ENCODE measurements at regions not wholly inside any gene's neighbourhood (a gene's known extent, or its start where the extent isn't known, plus 50 kb on each side); places are given as distances from the start of the nearest gene placed in this dataset.

DNA sequence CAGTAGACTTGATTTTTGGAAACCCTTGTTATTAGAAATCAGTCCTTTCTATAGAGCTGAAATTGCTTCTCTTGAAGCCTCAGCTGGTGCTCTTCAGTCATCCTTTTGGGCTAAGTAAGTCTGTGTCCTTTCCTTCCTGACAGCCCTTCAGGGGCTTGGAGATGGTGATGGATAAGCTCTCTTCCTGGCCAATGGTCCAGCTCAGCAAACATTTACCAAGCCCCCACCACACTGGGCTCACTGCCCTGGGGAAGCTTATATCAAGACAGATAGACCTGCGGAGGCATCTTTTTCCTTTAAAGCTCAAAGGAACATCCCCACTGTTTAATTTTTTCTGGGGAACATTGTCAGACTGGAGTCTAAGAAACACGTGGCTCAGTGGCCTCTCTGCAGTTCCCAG lies 139.6 kb downstream of the HAPSTR1 start:
- TF ChIP-seq, protein P1, sequence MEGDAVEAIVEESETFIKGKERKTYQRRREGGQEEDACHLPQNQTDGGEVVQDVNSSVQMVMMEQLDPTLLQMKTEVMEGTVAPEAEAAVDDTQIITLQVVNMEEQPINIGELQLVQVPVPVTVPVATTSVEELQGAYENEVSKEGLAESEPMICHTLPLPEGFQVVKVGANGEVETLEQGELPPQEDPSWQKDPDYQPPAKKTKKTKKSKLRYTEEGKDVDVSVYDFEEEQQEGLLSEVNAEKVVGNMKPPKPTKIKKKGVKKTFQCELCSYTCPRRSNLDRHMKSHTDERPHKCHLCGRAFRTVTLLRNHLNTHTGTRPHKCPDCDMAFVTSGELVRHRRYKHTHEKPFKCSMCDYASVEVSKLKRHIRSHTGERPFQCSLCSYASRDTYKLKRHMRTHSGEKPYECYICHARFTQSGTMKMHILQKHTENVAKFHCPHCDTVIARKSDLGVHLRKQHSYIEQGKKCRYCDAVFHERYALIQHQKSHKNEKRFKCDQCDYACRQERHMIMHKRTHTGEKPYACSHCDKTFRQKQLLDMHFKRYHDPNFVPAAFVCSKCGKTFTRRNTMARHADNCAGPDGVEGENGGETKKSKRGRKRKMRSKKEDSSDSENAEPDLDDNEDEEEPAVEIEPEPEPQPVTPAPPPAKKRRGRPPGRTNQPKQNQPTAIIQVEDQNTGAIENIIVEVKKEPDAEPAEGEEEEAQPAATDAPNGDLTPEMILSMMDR (conservative IDR thresholded peaks at IDR 0.05): no peak
- TF ChIP-seq ZFX (IDR thresholded peaks at IDR 0.05): no peak
- H3K27ac ChIP-seq: no peak overlapping the region

DNA sequence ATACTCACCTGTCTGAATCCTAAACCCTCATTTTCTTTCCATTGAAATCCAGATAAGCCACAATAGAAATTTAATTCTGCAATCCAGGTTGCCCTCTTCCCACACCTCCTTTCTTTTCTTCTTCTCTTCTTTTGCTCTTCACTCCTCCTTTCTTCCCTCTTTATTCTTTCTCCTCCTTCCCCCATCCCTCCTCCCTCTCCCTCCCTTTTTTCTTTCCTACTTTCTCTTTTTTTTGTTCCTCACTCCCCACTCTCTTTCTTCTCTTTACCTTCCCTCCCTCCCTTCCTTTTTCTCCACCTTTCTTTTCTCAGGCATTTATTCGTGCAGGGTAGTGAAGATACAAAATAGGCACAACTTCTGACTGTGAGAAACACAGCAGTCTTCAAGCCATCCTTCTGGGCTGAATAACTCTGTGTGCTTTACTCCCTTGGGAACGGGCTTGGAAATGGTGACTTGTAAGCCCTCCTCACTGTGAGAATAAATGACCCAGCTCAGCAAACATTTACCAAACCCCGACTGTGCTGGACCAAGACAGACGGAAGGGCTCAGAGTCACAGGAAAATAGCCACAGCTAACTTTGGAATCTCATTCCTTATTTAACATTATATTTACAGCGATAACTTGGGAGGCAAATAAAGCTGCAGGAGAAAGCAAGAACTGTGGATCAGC lies 140.8 kb downstream of the HAPSTR1 start:
- no peak overlapping the region for H3K27ac ChIP-seq
- TF ChIP-seq, protein P1 (conservative IDR thresholded peaks at IDR 0.05): no peak
- TF ChIP-seq ZFX (IDR thresholded peaks at IDR 0.05): no peak

- TF ChIP-seq, protein P1 (conservative IDR thresholded peaks at IDR 0.05): no peak
- TF ChIP-seq ZFX (IDR thresholded peaks at IDR 0.05): no peak
- no peak overlapping the region for H3K27ac ChIP-seq
These were observed 144.4 kb downstream of the HAPSTR1 start for GRCh38 chr16:9235867-9236266.

GRCh38 chr16:9236319-9236718 lies 144.9 kb downstream of the HAPSTR1 start:
- no peak for TF ChIP-seq ZFX (IDR thresholded peaks at IDR 0.05)
- TF ChIP-seq, protein P1 (conservative IDR thresholded peaks at IDR 0.05): no peak

DNA sequence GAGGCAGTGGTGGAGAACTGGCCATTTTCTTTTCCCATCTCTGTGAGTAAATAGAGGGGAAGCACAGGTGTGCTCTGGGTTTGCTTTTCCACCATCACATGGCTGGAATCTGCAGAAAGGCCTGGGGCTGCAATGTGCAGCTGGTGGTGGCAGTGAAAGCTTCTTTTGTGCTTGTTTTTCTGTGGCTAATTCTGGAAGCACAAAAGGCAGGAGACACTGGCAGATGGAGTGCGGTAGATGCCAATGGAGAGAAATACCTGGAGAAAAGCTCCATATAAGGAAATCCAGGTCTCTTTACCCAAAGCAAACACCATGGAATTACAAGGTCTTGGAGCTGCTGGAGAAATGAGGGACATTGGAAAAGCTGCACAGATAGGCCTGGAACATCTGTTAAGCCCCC lies 146.9 kb downstream of the HAPSTR1 start:
- no peak for TF ChIP-seq ZFX (IDR thresholded peaks at IDR 0.05)
- TF ChIP-seq, protein P1 (conservative IDR thresholded peaks at IDR 0.05): no peak
- no peak overlapping the region for H3K27ac ChIP-seq

More at GRCh38 chr16:9236319-9236718, 144.9 kb downstream of the HAPSTR1 start:
- no peak overlapping the region for H3K27ac ChIP-seq

GRCh38 chr16:9241177-9241576 lies 149.7 kb downstream of the HAPSTR1 start:
- no peak overlapping the region for H3K27ac ChIP-seq
- TF ChIP-seq, protein P1 (conservative IDR thresholded peaks at IDR 0.05): no peak
- TF ChIP-seq ZFX (IDR thresholded peaks at IDR 0.05): no peak

DNA sequence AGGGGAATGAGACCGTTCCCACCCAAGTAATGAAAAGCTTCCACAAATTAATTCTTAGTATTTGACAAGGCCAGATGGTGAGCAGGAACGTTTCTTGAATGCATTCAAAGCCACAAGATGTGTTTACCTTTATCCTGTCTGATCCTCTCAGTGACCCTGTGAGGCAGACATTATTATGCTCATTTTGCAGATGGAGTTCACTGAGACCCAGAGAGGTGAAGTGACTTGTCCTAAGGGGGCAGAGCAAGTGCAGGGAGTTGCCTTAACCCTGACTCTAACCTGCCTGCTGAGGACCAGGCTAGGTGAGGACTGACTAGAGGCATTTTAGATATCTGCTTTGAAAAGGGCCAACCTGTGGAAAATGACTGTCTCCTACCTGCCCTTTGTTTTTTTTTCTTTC lies 156.7 kb downstream of the HAPSTR1 start:
- TF ChIP-seq ZFX (IDR thresholded peaks at IDR 0.05): no peak
- TF ChIP-seq, protein P1 (conservative IDR thresholded peaks at IDR 0.05): no peak
- H3K27ac ChIP-seq: no peak overlapping the region

All from C4-2B (cell line).